Activated naive CD8-positive, alpha-beta T cell treated with anti-CD3 and anti-CD28 coated beads for 36 hours (primary cell): ENCODE measurements at regions not wholly inside any gene's neighbourhood (a gene's known extent, or its start where the extent isn't known, plus 50 kb on each side); places are given as distances from the start of the nearest gene placed in this dataset.

Experiments
- DNase-seq: peaks from one replicate; pipeline ENCODE4 v3.0.0; 2021
- H3K27ac Mint-ChIP-seq: one replicate; pipeline ENCODE4 v1.8.0; 2022; ENCODE audit warnings: mild to moderate bottlenecking, moderate library complexity, mixed read lengths
- H3K27me3 Mint-ChIP-seq: one replicate; pipeline ENCODE4 v1.8.0; 2022; ENCODE audit warnings: mild to moderate bottlenecking, mixed read lengths
- H3K36me3 Mint-ChIP-seq: one replicate; pipeline ENCODE4 v1.8.0; 2021; ENCODE audit warnings: mild to moderate bottlenecking, mixed read lengths
- H3K4me1 Mint-ChIP-seq: one replicate; pipeline ENCODE4 v1.8.0; 2021; ENCODE audit warnings: mixed read lengths
- H3K4me3 Mint-ChIP-seq: one replicate; pipeline ENCODE4 v1.8.0; 2022; ENCODE audit warnings: mild to moderate bottlenecking, moderate library complexity, mixed read lengths
- H3K9me3 Mint-ChIP-seq: one replicate; pipeline ENCODE4 v1.8.0; 2022; ENCODE audit warnings: mixed read lengths

- peaks cover 3% of the 10 kb centered on the region for H3K9me3 Mint-ChIP-seq
- no peak for DNase-seq
- no peak overlapping the region for H3K27ac Mint-ChIP-seq
Measured at GRCh38 chr19:28397800-28398199, 815.2 kb downstream of the UQCRFS1 start.

GRCh38 chr19:28397306-28397705, 815.6 kb downstream of the UQCRFS1 start:
- Mint-ChIP-seq H3K4me3 (no peak overlapping the region), H3K4me1 (no peaks in the 10 kb centered on the region), H3K9me3 (peaks cover 3% of the 10 kb centered on the region), H3K36me3 (no peaks in the 10 kb centered on the region), H3K27me3 (peaks cover 2% of the 10 kb centered on the region), H3K27ac (no peak overlapping the region)
- DNase-seq = no peak

More at GRCh38 chr19:28397800-28398199, 815.2 kb downstream of the UQCRFS1 start:
- H3K4me3 Mint-ChIP-seq = no peak overlapping the region
- no peaks in the 10 kb centered on the region for H3K36me3 Mint-ChIP-seq
- peaks cover 4% of the 10 kb centered on the region for H3K27me3 Mint-ChIP-seq
- no peaks in the 10 kb centered on the region for H3K4me1 Mint-ChIP-seq

GRCh38 chr19:28396287-28396831, 816.6 kb downstream of the UQCRFS1 start:
- Mint-ChIP-seq H3K4me1 (no peaks in the 10 kb centered on the region), H3K9me3 (peaks cover 3% of the 10 kb centered on the region), H3K4me3 (no peak overlapping the region), H3K27ac (no peak overlapping the region), H3K36me3 (no peaks in the 10 kb centered on the region), H3K27me3 (no peaks in the 10 kb centered on the region)
- DNase-seq = no peak

- Mint-ChIP-seq H3K4me1 (no peaks in the 10 kb centered on the region), H3K9me3 (peaks cover 3% of the 10 kb centered on the region)
- DNase-seq = no peak
Measured at GRCh38 chr19:28394725-28395124, 818.2 kb downstream of the UQCRFS1 start.

GRCh38 chr19:28393574-28394336, 819.2 kb downstream of the UQCRFS1 start:
- Mint-ChIP-seq H3K36me3 (no peaks in the 10 kb centered on the region), H3K4me3 (no peak overlapping the region), H3K27me3 (no peaks in the 10 kb centered on the region), H3K9me3 (no peaks in the 10 kb centered on the region), H3K27ac (no peak overlapping the region), H3K4me1 (no peaks in the 10 kb centered on the region)
- no peak for DNase-seq

More at GRCh38 chr19:28394725-28395124, 818.2 kb downstream of the UQCRFS1 start:
- H3K27me3 Mint-ChIP-seq = no peaks in the 10 kb centered on the region
- H3K4me3 Mint-ChIP-seq = no peak overlapping the region
- no peaks in the 10 kb centered on the region for H3K36me3 Mint-ChIP-seq
- no peak overlapping the region for H3K27ac Mint-ChIP-seq

GRCh38 chr19:28388988-28389387, 824.0 kb downstream of the UQCRFS1 start:
- Mint-ChIP-seq H3K4me3 (no peak overlapping the region), H3K36me3 (no peaks in the 10 kb centered on the region), H3K9me3 (peaks cover 4% of the 10 kb centered on the region), H3K4me1 (no peaks in the 10 kb centered on the region), H3K27me3 (no peaks in the 10 kb centered on the region), H3K27ac (no peak overlapping the region)
- no peak for DNase-seq

GRCh38 chr19:28387507-28387906, 825.4 kb downstream of the UQCRFS1 start:
- peaks cover 4% of the 10 kb centered on the region for H3K9me3 Mint-ChIP-seq
- no peaks in the 10 kb centered on the region for H3K36me3 Mint-ChIP-seq
- no peaks in the 10 kb centered on the region for H3K27me3 Mint-ChIP-seq
- H3K27ac Mint-ChIP-seq = no peak overlapping the region
- no peak overlapping the region for H3K4me3 Mint-ChIP-seq
- DNase-seq = no peak
- H3K4me1 Mint-ChIP-seq = no peaks in the 10 kb centered on the region

GRCh38 chr19:28386470-28386869, 826.5 kb downstream of the UQCRFS1 start:
- Mint-ChIP-seq H3K36me3 (no peaks in the 10 kb centered on the region), H3K27me3 (no peaks in the 10 kb centered on the region), H3K27ac (no peak overlapping the region), H3K4me1 (no peaks in the 10 kb centered on the region), H3K9me3 (peaks cover 4% of the 10 kb centered on the region), H3K4me3 (no peak overlapping the region)
- DNase-seq = no peak

GRCh38 chr19:28386066-28386465, 826.9 kb downstream of the UQCRFS1 start:
- H3K4me1 Mint-ChIP-seq = no peaks in the 10 kb centered on the region
- DNase-seq = no peak
- no peaks in the 10 kb centered on the region for H3K36me3 Mint-ChIP-seq
- peaks cover 4% of the 10 kb centered on the region for H3K9me3 Mint-ChIP-seq
- H3K27me3 Mint-ChIP-seq = no peaks in the 10 kb centered on the region
- H3K4me3 Mint-ChIP-seq = no peak overlapping the region
- H3K27ac Mint-ChIP-seq = no peak overlapping the region

GRCh38 chr19:28377077-28377476, 835.9 kb downstream of the UQCRFS1 start:
- Mint-ChIP-seq H3K9me3 (peaks cover 3% of the 10 kb centered on the region), H3K36me3 (no peaks in the 10 kb centered on the region), H3K27me3 (no peaks in the 10 kb centered on the region), H3K4me3 (no peak overlapping the region), H3K4me1 (no peaks in the 10 kb centered on the region), H3K27ac (no peak overlapping the region)
- no peak for DNase-seq

GRCh38 chr19:28374971-28375370, 838.0 kb downstream of the UQCRFS1 start:
- peaks cover 4% of the 10 kb centered on the region for H3K9me3 Mint-ChIP-seq
- H3K27me3 Mint-ChIP-seq = no peaks in the 10 kb centered on the region
- no peak overlapping the region for H3K4me3 Mint-ChIP-seq
- DNase-seq = no peak
- H3K4me1 Mint-ChIP-seq = no peaks in the 10 kb centered on the region
- H3K36me3 Mint-ChIP-seq = no peaks in the 10 kb centered on the region
- H3K27ac Mint-ChIP-seq = no peak overlapping the region

GRCh38 chr19:28372576-28373247, 840.2 kb downstream of the UQCRFS1 start:
- no peak for DNase-seq
- Mint-ChIP-seq H3K9me3 (peaks cover 4% of the 10 kb centered on the region), H3K36me3 (no peaks in the 10 kb centered on the region), H3K27me3 (no peaks in the 10 kb centered on the region), H3K4me1 (no peaks in the 10 kb centered on the region), H3K4me3 (no peak overlapping the region), H3K27ac (no peak overlapping the region)

GRCh38 chr19:28367146-28367545, 845.8 kb downstream of the UQCRFS1 start:
- no peak overlapping the region for H3K4me3 Mint-ChIP-seq
- no peaks in the 10 kb centered on the region for H3K27me3 Mint-ChIP-seq
- peaks cover 3% of the 10 kb centered on the region for H3K9me3 Mint-ChIP-seq
- no peaks in the 10 kb centered on the region for H3K4me1 Mint-ChIP-seq
- H3K27ac Mint-ChIP-seq = no peak overlapping the region
- no peak for DNase-seq
- no peaks in the 10 kb centered on the region for H3K36me3 Mint-ChIP-seq

GRCh38 chr19:28363254-28363653, 849.7 kb downstream of the UQCRFS1 start:
- no peaks in the 10 kb centered on the region for H3K36me3 Mint-ChIP-seq
- H3K4me3 Mint-ChIP-seq = no peak overlapping the region
- peaks cover 1% of the 10 kb centered on the region for H3K9me3 Mint-ChIP-seq
- no peak overlapping the region for H3K27ac Mint-ChIP-seq
- H3K4me1 Mint-ChIP-seq = no peaks in the 10 kb centered on the region
- DNase-seq = no peak
- no peaks in the 10 kb centered on the region for H3K27me3 Mint-ChIP-seq

GRCh38 chr19:28359431-28360414, 853.2 kb downstream of the UQCRFS1 start:
- Mint-ChIP-seq H3K9me3 (peaks cover 7% of the 10 kb centered on the region), H3K36me3 (no peaks in the 10 kb centered on the region), H3K4me3 (no peak overlapping the region), H3K4me1 (no peaks in the 10 kb centered on the region), H3K27me3 (peaks cover 3% of the 10 kb centered on the region), H3K27ac (no peak overlapping the region)
- no peak for DNase-seq
